LoVo (cell line): ENCODE measurements at regions not wholly inside any gene's neighbourhood (a gene's known extent, or its start where the extent isn't known, plus 50 kb on each side); places are given as distances from the start of the nearest gene placed in this dataset.

Source experiments
- DNase-seq: peaks from one replicate; pipeline ENCODE4 v3.0.0-alpha.2; 2016; ENCODE audit warnings: low spot score

DNA sequence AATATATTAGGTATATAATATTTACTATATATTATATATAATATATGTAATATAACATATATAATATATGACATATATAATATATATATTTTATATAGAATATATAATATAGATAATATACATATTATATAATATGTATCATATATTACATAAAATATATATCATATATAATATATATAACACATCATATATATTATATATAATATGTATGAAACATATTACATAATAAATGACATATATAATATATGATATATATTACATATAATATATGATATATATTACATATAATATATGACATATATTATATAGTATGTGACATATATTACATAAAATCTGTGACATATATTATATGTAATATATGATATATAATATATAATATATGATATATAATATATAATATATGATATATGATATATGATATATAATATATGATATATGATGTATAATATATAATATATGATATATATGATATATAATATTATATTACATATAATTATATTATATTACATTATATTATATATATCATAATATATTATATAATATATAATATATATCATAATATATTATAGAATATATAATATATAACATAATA lies 119.5 kb upstream of the RIMBP3 start:
- no peak for DNase-seq

DNA sequence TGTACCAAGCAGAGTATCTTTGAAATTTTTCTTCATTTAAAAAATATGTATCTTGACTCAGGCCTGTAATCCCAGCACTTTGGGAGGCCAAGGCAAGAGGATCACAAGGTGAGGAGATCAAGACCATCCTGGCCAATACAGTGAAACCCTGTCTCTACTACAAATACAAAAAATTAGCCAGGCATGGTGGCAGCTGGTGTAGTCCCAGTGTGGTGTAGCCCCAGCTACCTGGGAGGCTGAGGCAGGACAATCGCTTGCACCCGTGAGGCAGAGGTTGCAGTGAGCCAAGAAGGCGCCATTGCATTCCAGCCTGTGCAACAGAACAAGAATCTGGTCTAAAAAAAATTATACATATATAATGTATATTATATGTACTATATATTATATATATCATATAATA lies 118.7 kb upstream of the RIMBP3 start:
- peak; percentile 68 for DNase-seq
